NCI-H446 (cell line): ENCODE measurements at regions not wholly inside any gene's neighbourhood (a gene's known extent, or its start where the extent isn't known, plus 50 kb on each side); places are given as distances from the start of the nearest gene placed in this dataset.
A peak's percentile ranks its signal among the peaks of the same experiment; 100 is the strongest.

Source experiments
- DNase-seq, 2 experiments: peaks; one replicate each; lab custom pipeline; 2025; lab: John Stamatoyannopoulos, UW

DNA sequence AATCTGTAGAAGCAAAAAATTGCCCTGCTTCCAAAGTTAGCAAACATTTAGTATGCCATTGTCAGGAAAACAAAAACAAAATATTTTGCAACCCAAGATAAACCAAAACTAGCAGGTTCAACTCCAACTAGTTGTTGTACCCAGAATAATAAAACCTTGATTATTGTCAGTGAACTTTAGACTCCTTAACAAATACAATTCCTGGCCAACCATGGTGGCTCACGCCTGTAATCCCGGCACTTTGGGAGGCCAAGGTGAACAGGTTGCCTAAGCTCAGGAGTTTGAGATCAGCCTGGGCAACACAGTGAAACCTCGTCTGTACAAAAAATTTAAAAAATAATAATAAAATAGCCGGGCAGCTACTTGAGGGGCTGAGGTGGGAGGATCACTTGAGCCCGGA lies 53.6 kb upstream of the EPCAM start:
- DNase-seq = no peak

GRCh38 chr2:47313728-47314127 lies 55.4 kb upstream of the EPCAM start:
- DNase-seq = no peak

GRCh38 chr2:47313141-47313691 lies 55.9 kb upstream of the EPCAM start:
- no peak for DNase-seq

- DNase-seq = no peak
Observed at GRCh38 chr2:47312491-47312850, 56.6 kb upstream of the EPCAM start.

DNA sequence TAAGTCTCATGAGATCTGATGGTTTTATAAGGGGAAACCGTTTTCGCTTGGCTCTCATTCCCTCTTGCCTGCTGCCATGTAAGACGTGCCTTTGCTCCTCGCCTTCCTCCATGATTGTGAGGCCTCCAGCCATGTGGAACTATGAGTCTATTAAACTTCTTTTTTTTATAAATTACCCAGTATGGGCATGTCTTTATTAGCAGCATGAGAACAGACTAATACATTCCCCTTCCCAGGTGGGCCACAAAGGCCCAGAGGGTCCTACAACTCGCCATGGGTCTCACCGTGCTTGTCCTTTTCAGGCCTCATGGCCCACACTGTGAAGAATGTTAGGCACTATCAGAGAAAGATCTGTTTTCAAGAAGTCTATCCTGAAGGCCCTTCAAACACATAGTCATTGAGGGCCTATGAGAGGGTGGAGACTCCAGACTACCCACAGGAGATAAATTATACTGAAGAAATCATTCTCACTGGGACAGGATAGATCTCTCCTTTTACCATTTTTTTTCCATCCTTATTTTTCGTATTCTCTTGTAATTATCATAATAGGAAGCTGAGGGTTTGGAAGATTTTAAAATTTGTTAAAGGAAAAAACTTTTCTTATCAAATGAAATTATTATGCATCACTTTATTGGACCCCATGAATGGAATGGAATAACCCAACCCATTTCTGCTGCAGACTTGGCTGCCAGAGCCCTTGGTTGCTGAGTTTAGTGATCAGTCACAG lies 57.2 kb upstream of the EPCAM start:
- no peak for DNase-seq

DNA sequence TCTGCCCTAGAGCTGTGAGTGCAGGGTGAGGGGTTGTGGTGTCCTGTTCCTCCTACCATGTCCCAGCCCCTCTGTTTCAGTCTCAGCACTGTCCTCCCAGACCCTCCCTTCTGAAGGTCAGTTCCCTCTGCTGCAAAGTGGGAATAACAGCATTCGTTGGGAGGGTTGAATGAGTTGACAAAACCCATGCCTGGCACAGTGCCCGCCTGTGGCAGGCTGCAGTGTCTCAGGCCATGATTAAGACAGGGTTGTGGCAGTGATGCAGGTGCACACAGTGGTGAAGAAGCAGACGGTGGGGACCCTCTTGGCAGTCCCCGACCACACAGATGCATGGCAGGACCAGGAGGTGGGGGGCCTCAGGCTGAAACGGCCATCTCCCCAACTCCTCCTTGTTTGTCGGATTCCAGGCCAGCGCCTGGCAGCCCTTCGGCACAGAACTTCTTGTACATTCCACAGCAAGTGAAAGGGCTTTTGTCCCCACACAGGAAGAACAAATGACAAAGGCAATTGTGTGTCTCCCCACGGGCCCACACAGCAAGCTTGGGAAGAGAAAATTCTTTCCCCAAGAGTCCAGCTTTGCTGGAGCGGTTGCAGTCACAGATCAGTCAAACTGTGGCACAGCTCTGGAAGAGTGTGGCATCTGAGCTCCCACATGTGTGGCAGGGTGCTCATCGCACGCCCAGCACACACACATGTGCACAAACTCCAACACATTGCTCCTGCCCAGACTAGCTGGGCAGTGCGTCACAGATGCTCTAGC lies 58.1 kb upstream of the EPCAM start:
- DNase-seq = no peak

GRCh38 chr2:47309952-47310800 lies 58.9 kb upstream of the EPCAM start:
- DNase-seq = no peak

DNA sequence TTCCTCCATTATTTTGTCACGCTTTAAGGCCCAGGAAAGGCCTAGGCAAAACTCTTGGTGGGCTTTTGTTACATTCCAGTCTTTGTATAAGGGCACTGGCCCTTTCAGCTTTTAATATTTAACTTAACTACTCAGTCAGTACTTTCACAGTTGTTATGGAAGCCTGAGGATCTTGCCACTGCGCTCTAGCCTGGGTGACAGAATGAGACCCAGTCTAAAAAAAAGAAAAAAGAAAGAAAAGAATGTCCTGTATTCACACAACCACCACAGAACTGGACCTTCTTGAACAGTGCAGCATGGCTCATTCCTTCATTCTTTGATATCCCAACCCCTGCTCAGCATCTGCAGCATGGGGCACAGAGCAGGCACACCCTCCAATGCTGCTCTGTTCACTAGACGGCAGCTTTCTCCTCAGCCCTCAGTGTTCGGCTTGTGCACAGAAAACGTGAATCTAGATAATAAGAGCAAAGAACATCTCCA lies 59.6 kb upstream of the EPCAM start:
- no peak for DNase-seq

- DNase-seq = peak; percentile 61 to 87
Observed at GRCh38 chr2:47307066-47307465, 62.0 kb upstream of the EPCAM start.

GRCh38 chr2:47304654-47305053 lies 64.5 kb upstream of the EPCAM start:
- no peak for DNase-seq

DNA sequence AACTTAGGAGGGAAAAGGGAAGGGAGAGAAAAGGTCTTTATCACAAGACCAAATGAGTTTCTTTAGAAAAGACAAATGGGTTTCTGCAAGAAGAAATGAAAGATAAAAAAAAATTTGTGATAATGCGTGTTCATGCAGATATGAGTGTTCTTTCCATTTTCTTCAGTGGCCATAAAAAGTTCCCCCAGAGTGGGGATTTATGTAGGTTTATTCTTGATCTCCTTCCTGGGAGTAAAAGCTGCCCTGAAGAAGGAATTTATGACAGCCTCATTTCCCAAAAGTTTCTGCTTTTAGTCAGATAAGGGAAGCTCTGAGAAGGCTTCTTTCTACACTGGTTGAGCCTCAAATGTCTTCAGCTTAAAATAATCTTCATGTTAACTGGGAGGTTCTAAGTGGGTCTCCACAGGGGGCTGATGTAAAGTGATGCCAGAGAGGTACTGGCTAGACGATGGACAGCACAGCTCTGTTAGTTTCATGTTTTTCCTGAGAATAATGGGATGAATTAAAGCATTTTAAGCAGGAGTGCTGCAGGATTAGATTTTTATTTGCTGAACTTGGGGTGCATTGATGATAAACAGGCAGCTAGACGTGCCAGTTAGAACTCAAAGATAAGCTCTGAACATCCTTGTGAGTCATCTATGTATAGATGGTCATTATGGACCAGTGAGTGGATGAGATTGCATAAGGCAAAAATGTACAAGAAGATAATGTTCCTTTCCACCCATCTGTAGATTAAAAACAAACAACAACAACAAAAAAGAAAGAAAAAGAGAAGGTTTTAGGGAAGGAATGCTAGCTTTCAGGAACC lies 65.6 kb upstream of the EPCAM start:
- DNase-seq = no peak

DNA sequence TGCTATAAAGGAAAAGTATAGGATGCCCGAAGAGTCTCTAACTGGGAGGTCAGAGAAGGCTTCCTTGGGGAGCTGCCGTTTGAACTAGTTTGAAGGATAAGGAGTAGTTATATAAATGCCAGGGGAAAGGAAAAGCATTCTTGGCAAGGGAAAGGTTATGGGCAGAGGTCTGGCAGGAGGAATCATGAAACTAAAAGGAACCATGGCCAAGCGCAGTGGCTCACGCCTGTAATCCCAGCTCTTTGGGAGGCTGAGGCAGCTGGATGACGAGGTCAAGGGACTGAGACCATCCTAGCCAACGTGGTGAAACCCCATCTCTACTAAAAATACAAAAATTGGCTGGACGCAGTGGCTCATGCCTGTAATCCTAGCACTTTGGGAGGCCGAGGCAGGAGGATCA lies 66.8 kb upstream of the EPCAM start:
- DNase-seq = no peak

DNA sequence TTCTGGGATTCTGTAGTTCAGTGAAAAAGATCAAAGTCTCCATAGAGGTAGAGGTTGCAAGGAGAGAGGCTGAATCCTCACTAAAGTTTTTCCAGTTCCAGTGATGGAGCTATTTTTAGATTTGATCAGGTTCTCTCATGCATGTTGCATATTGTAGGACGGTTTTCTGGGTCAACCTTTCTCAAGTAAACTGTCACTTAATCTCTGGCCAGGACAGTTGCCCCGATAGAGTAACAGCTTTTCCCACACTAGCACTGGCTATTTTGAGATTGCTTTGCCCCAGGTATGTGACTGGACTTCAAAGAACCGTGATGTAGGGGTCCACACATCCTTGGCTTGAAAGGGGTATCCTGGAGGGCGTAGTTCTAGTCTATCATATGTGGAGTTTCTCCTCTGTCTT lies 67.4 kb upstream of the EPCAM start:
- DNase-seq = no peak

GRCh38 chr2:47301277-47301618 lies 67.9 kb upstream of the EPCAM start:
- DNase-seq = no peak

DNA sequence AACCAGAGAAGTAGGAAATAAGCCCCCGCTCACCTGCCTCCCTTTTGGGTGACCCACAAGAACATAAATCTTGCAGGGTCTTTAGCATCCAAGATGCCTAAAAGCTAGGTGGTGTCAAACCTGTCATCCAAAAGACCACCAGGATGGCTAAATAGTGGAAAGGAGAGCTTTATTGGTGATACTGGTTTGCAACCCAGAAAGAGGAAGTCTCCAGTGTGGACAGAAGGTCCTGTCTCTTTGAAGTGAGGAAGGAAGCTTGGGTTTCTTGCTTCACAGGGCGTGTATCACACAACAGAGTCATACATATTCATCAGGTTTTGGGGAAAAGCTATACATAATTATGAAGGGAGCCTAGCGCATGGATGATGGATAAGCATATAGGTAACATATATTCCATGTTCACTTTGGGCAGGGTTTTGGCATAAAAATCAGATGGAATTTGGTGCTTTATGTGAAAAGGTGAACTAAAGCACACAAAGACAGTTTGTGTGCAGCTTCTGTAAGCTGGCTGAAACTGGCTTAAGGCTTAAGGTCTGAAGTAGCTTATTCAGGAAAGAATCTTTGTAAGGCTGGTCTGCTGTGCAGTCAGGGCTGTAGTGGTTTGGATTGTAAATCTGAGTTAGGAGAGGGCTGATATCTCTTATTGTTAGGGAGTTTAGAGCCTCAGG lies 68.4 kb upstream of the EPCAM start:
- DNase-seq = no peak

- no peak for DNase-seq
Observed at GRCh38 chr2:47300081-47300480, 69.0 kb upstream of the EPCAM start.

GRCh38 chr2:47299555-47299954 lies 69.6 kb upstream of the EPCAM start:
- DNase-seq = no peak

DNA sequence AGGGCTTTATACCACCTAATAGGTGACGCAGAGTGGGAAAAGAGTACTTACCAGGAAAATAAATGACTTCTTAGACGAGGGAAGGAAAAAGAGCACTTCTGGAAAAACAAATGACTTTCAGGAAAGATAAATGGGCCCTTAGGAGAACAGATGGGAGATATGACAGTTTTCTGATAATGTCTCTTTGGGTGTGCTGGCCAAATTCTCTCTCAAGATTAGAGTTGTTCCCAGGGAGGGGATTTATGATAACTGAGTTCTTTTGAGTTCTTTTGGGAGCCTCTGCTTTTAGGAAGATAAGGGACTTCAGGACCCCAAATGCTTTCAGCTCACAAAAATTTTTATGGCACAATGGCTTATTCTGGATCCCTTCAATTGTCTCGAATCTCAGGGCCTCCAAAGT lies 70.3 kb upstream of the EPCAM start:
- DNase-seq = no peak

GRCh38 chr2:47297767-47298425 lies 71.2 kb upstream of the EPCAM start:
- no peak for DNase-seq

DNA sequence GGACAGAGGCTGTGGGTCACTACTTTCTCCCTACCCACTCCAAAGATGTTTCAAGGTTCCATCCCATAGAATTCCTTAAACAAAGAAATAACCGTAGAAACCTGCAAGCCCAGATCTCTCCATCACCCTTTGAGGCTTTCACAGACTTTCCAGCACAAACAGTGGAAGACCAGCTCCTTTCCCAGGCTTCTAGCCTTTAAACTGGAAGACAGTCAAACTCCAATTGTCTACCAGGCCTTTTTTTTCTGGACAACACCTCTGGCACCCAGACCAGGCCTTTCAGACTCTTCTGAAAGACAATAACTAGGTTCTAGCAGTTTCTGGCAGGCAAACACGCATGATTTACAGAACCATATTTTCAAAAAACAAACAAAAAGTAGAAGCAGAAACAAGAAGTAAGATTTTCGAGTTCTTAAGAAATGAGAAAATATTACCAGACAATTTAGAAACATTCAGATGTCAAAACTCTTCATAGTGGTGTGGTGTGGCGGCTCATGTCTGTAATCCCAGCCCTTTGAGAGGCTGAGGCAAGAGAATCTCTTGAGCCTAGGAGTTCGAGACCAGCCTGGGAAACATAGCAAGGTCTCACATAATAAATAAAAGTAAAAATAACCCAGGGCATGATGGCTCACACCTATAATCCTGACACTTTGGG lies 73.0 kb upstream of the EPCAM start:
- DNase-seq = no peak
